ENCODE measurements at regions not wholly inside any gene's neighbourhood (a gene's known extent, or its start where the extent isn't known, plus 50 kb on each side); places are given as distances from the start of the nearest gene placed in this dataset.
A peak's percentile ranks its signal among the peaks of the same experiment; 100 is the strongest.

- ATAC-seq (ENCODE audit: low read depth) (no peak), DNase-seq (no peak)
- ChIA-PET POLR2A (no interaction called here), CTCF (no interaction called here)
- H3K36me3 Mint-ChIP-seq (ENCODE audit: low read depth): no peaks in the 10 kb centered on the region
- H3K4me3 Mint-ChIP-seq: no peak overlapping the region
- TF ChIP-seq CTCF (IDR thresholded peaks at IDR 0.05): no peak
- H3K27ac Mint-ChIP-seq: no peak overlapping the region
- peaks cover 26% of the 10 kb centered on the region for H3K4me1 Mint-ChIP-seq
- intact Hi-C loops (cut with micrococcal nuclease): no loop called here
- no peaks in the 10 kb centered on the region for H3K27me3 Mint-ChIP-seq
- H3K9me3 Mint-ChIP-seq: no peaks in the 10 kb centered on the region
Measured at GRCh38 chr13:40477623-40478608, 188.5 kb downstream of the FOXO1 start.

GRCh38 chr13:40478775-40479174 is 187.7 kb downstream of the FOXO1 start:
- TF ChIP-seq CTCF (IDR thresholded peaks at IDR 0.05): no peak
- ChIA-PET CTCF (no interaction called here), POLR2A (no interaction called here)
- Mint-ChIP-seq H3K4me3 (no peak overlapping the region), H3K36me3 (ENCODE audit: low read depth) (no peaks in the 10 kb centered on the region), H3K27me3 (no peaks in the 10 kb centered on the region), H3K4me1 (peaks cover 31% of the 10 kb centered on the region), H3K9me3 (no peaks in the 10 kb centered on the region), H3K27ac (no peak overlapping the region)
- no peak for ATAC-seq (ENCODE audit: low read depth)
- intact Hi-C loops (cut with micrococcal nuclease): no loop called here
- DNase-seq: no peak

- no peak for TF ChIP-seq CTCF (IDR thresholded peaks at IDR 0.05)
- CTCF ChIA-PET: no interaction called here
- ATAC-seq (ENCODE audit: low read depth): no peak
- Mint-ChIP-seq H3K4me3 (no peak overlapping the region), H3K36me3 (ENCODE audit: low read depth) (no peaks in the 10 kb centered on the region), H3K4me1 (peaks cover 37% of the 10 kb centered on the region), H3K27me3 (no peaks in the 10 kb centered on the region), H3K9me3 (no peaks in the 10 kb centered on the region), H3K27ac (no peak overlapping the region)
- DNase-seq: no peak
- intact Hi-C loops (cut with micrococcal nuclease): no loop called here
- POLR2A ChIA-PET: no interaction called here
Measured at GRCh38 chr13:40479196-40479845, 187.1 kb downstream of the FOXO1 start.

- Mint-ChIP-seq H3K4me1 (peaks cover 46% of the 10 kb centered on the region), H3K27me3 (no peaks in the 10 kb centered on the region), H3K9me3 (no peaks in the 10 kb centered on the region), H3K4me3 (peak overlapping the region; percentile 44), H3K27ac (peak overlapping the region; percentile 41), H3K36me3 (ENCODE audit: low read depth) (no peaks in the 10 kb centered on the region)
- TF ChIP-seq CTCF (IDR thresholded peaks at IDR 0.05): no peak
- ATAC-seq (ENCODE audit: low read depth) (no peak), DNase-seq (no peak)
- CTCF ChIA-PET: no interaction called here
- intact Hi-C loops (cut with micrococcal nuclease): no loop called here
- POLR2A ChIA-PET: interaction anchor here (0.6 to 1.4 kb wide), 3 partner anchors 13 to 116 kb away, joined by 3 to 4 read pairs (median 3); no protein-coding TSS in a partner anchor
Measured at GRCh38 chr13:40480012-40480914, 186.2 kb downstream of the FOXO1 start.
